ENCODE measurements at regions not wholly inside any gene's neighbourhood (a gene's known extent, or its start where the extent isn't known, plus 50 kb on each side); places are given as distances from the start of the nearest gene placed in this dataset.

GRCh38 chr10:77710081-77710551 lies 72.5 kb upstream of the KCNMA1 start:
- DNase-seq = no peak

GRCh38 chr10:77707570-77707969 lies 70.0 kb upstream of the KCNMA1 start:
- DNase-seq = no peak

DNA sequence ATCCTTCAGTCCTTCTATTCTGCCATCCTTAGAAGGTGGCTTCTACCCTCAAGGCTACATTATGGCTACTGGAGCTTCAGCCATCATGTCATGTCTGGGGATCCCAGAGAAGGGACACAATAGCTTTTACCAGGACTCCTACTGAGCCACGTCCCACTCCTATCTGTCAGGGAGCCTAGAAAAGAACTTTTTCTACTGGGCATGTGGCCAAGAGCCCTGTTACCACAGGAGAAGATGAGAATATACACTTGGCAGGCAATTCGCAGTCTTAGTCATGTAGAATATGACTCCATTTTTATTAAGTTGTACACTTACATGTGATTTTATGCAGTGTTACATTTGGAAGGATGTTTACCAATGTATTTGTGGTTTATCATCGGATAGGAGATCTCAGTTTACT lies 64.6 kb upstream of the KCNMA1 start:
- DNase-seq = no peak

- DNase-seq = no peak
Observed at GRCh38 chr10:77700086-77700485, 62.5 kb upstream of the KCNMA1 start.

GRCh38 chr10:77699080-77699645 lies 61.6 kb upstream of the KCNMA1 start:
- DNase-seq = no peak

- no peak for DNase-seq
Observed at GRCh38 chr10:77698267-77698931, 60.8 kb upstream of the KCNMA1 start.

- DNase-seq = no peak
Observed at GRCh38 chr10:77696584-77696983, 59.0 kb upstream of the KCNMA1 start.

- DNase-seq = no peak
Observed at GRCh38 chr10:77695186-77695585, 57.6 kb upstream of the KCNMA1 start.

DNA sequence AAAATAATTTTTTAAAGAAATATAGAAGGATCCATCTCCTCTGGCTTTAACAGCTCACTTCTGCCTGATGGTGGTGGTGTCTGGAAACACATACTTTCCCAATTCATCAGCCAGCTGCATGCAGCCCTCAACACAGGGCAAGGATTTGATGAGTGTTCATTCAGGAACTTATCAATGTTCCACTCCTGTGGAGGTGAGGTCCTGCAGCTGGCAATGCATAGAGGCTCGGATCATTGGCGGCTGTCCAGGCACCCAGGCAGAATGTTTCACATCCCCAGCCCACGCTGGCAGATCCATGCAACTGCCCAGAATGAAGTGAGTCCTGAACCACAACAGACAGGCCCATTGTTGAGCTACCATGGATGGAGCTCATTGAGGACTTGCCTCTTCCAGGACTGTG lies 55.2 kb upstream of the KCNMA1 start:
- DNase-seq = no peak

DNA sequence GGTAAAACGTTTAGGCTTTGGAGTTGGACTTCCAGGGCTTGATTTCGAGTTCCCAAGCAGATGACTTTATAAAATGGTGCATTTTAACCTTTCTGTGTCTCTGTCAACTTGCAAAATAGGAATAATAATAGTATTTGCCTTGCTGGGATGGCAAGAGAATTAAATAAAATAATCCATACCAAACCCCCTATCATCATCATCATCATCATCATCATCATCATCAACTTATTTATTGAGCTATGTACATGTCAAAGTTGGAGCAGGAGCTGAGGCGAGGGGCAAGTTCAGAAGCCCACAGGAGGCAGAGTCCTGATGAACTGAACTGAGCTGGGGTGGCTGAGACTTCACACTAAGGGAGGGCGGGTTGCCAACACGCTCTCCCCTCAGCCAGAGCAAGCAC lies 51.7 kb upstream of the KCNMA1 start:
- DNase-seq = no peak

- no peak for DNase-seq
Observed at GRCh38 chr10:77687621-77688020, 50.0 kb upstream of the KCNMA1 start.

Data from stimulated activated CD4-positive, alpha-beta T cell treated with anti-CD3 and anti-CD28 coated beads, Interleukin-4, amount 100 ng/mL, for 4 hours (primary cell).